NCI-H82 (cell line): ENCODE measurements at regions not wholly inside any gene's neighbourhood (a gene's known extent, or its start where the extent isn't known, plus 50 kb on each side); places are given as distances from the start of the nearest gene placed in this dataset.
"Not testable (repeated sequence)": the region's sequence is repeated elsewhere in the genome, so short reads cannot be mapped to it uniquely, and the experiment has no call there.

Experiments used
- DNase-seq: peaks from one replicate; lab custom pipeline; 2025; lab: John Stamatoyannopoulos, UW

DNA sequence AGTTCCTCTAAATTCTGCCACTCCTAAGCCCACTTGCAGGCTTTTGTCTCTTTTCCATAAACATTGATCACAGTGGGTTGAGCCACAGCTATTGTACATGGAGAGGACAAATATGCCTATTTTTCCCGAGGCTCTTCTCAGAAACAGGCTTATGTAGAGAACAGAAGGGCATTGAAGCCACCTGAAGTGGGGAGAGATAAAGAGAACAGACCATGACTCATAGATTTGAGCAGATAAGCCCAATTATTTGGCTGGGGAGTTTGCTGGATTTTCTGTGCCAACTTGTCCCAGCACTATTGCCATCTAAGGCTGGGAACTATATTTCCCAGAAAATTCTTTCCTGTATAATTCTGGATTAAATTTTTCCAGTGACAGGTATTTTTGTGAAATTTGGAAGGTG, 446.1 kb upstream of the RPS6KA3 start:
- DNase-seq = no peak

DNA sequence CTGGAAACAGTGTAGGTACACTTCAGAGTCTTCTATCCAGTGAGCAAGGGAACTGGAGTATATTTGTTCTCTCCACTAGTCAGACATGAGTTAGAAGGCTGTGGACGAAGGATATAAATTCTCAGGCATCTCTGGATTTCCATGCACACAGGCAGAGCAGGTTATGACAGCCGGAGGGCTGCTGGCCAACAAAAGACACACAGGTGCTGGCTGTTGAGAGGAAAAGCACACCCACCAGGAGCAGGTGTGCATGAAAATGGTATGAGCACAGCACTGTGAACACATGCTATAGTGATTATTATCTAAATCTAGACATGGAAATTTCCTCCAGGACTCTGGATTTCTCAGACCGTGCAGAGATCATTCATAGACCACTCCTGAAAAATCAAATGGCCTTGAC, 444.7 kb upstream of the RPS6KA3 start:
- no peak for DNase-seq

DNA sequence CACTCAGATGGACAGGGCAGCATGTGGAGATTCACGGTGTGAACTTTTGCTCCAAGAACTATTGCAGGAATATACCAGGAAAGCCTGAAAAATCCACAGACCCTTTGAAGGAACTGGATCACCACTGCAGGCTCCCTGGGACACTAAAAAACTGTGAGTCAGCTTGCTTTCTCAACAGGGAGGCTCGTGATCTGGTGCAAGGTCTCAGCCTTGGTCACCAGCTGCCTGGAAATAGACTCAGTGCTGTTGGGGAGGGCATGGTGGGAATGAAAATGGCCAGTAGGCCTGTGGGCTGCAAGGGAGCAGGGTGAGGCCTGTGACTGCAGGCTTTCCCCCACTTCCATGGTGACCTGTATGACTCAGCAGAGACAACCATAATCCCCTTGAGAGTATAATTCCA, 426.4 kb upstream of the RPS6KA3 start:
- no peak for DNase-seq

DNA sequence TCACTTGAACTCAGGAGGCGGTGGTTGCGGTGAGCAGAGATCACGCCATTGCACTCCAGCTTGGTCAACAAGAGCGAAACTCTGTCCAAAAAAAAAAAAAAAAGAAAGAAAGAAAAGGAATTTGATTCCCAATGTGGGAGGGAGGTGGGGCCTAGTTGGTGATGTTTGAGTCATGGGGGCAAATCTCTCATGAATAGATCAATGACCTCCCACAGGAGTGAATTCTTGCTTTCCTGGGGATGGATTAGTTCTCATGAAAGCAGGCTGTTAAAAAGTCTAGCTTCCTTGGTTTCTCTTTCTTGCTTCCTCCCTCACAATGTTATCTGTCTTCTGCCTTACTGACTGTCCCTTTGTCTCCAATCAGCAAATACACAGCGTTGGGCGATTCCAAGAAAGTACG, 419.5 kb upstream of the RPS6KA3 start:
- no peak for DNase-seq

DNA sequence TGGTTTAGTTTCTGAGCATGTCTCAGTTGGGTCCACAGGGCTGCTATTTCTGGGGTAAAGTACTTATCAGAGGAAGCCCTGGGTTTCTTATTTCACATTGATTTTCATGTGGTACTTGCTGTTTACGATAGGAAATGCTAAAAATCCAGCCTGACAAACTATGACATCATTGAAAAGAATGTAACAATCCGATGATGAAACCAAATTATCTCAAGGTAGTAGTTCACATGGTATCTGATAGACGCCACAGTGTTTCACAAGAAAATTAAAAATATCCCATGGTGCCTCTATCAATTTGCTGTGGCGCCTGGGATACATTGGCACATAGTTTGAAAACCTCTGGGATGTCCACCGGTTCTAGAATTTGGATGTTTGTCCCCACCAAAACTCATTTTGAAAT, 418.9 kb upstream of the RPS6KA3 start:
- DNase-seq = no peak

DNA sequence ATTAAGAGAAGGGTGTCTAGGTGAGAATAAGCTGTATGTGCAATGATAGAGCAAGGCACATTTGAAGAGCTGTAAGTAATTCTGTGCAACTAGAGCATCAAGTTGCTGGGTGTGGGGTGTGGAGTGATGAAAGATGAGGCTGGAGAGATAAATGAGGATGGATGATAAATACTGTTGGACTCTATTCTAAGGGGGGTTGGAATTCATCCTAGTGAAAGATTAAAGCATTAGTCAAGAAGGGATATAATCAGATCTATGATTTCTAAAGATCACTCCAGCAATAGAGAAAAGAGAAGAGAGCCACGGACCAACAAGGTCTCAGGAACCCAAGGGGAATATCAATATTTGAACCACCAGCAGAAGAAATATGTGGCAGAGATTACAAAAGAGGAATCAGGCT, 415.0 kb upstream of the RPS6KA3 start:
- DNase-seq = no peak

DNA sequence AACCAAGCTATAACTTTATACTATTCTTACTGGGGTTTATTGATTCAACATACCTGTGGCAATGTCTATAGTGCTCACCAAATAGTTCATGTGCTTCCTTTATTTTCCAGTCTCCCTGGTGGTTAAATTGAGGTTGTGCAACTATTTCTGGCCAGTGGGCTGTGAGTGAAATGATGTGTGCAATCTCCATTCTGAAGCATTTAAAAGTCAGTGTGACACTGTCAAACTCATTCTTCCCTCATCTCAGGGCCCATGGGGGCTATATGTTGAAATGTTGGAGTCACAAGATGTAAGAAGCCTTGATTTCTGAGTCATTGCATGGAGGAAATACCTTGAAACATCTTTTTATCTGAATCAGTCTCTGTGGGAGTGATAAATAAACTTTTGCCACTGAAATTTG, 414.3 kb upstream of the RPS6KA3 start:
- no peak for DNase-seq

DNA sequence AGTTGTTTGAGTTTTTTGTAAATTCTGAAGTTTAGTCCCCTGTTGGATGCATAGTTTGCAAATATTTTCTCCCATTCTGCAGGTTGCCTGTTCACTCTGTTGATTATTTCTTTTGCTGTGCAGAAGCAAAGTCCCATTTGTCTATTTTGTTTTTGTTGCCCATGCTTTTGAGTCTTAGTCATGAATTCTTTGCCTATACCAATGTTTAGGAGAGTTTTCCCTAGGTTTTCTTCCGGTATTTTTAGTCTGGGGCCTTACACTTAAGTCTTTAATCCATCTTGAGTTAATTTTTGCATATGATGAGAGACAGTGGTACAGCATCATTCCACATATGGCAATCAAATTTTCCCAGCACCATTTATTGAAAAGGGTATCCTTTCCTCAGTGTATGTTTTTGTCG, 405.8 kb upstream of the RPS6KA3 start:
- no peak for DNase-seq

DNA sequence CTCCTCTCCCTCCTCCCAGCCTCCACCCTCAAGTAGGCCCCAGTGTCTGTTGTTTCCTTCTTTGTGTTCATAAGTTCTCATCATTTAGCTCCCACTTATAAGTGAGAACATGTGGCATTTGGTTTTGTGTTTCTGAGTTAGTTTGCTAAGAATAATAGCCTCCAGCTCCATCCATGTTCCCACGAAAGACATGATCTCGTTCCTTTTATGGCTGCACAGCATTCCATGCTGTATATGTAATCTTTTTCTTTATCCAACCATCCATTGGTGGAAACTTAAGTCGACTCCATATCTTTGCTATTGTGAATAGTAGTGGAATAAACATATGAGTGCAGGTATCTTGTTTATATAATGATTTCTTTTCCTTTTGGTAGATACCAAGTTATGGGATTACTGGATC, 405.0 kb upstream of the RPS6KA3 start:
- DNase-seq = not testable (repeated sequence)

DNA sequence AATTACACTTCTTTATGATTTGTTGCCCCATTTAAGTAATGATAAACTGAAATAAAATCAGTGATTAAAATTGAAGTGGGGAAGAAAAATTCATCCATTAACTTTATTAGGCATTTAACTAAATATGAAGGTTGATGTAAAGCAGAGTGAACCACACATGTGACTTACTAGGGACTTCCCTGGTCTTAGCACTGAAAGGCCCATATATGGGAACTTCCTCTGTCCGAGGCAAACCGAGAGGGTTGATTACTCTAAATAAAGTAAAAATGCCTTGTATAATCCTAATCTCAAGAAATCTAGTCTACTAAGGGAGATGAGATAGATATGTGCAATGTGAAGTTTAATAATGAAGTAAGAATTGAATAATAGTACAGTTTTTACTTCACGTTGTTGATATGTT, 403.9 kb upstream of the RPS6KA3 start:
- no peak for DNase-seq

DNA sequence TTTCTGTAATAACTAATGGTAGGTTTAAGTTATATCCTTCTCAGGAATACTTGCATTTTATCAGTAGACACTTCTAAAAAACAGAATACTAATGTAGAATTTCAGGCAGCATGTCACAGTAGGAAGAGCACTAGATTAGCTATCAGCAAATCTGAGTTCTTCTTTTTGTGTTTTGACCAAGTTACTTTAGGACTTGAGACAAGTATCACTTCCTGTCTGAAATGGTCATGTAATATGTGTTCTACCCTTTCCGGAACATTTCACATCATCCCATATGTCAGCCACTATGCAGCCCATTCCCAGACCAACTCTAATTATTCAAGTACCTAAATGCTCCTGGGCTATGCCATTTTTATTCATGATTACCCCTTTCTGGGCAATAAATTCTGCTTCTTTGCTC, 401.8 kb upstream of the RPS6KA3 start:
- no peak for DNase-seq

DNA sequence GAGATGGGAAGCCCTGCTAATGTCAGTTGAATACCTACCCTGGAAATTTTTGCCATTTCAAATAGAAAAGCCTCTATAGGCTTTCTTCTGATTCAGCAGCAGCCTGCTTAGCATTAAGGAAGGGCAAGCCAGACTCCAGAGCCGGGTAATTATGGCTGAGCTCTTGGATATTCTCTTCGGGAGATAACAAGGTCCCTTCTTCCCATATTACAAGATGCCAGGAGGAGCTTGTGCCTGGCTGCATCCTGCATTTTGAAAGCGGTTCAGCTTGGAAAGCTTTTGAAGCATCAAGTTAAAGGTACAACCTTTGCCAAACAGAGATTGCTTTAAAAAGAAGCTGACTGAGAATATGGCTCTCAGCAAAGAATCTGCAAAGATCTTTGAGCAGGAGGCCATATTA, 399.6 kb upstream of the RPS6KA3 start:
- no peak for DNase-seq

DNA sequence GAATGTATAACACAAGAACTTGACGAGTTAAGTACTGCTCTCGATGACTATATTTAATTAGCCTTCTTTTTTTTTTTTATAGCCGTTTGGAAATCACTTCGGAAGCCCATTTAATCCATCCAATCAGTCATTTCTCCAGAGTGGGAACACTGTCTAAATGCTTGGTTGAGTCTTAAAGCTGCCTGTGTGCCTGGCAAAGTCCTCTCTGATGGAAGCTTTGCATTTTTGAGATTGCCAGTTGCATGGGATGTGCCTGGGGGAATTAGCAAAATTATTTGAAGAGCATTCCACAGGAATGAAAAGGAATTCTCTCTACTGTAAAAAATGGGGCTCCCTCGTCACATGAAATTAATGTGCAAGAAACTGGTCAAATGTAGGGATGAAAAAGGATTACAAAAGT, 398.8 kb upstream of the RPS6KA3 start:
- no peak for DNase-seq

DNA sequence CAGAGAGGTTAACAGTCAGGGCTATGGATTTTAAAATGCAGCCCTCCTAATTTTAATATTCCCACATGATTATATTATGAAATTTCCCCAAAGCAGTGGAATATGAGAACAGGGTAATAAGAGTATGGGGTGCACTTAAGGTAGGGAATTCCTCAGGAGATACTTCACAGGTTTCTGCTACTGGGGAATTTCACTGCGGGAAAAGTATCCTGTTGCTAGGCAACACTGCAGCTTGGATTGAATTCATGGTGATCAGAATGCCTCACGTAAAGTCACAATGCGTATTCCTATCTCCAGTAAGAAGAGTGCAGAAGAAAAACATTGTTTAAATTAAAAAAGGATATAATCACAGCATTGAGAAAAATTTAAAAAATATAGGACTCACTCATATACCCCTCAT, 398.1 kb upstream of the RPS6KA3 start:
- DNase-seq = peak; percentile 6

DNA sequence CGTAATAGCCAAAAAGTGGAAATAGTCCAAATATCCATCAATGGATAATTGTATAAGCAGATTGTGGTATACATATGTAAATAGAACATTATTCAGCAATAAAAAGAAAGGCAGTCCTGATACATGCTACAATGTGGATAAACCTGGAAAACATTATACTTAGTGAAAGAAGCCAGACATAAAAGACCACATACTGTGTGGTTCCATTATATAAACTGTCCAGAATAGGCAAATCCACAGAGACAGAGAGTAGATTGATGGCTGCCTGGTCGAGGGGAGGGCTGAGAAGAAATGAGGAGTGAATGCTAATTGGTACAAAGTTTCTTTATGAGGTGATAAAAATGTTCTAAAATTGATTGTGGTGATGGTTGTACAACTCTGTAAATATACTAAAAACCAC, 397.4 kb upstream of the RPS6KA3 start:
- DNase-seq = no peak

DNA sequence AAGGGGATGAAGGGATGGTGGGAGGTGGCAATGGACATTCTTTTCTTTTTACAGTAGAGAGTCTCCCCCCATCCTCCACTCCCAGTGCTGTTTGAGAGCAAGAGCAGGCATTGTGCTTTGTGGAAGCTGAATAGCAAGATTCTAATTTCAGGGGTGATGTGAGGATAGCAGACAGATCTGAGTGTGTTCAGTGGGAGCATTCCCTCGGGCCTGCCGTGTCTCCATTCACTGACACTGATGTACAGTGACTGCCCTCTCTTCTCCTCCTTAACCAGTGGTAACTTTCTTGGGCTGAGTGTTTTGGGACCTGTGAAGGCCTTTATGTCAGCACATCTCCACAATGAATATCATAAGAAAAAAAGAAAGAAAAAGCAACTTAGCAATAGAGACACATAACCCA, 396.6 kb upstream of the RPS6KA3 start:
- DNase-seq = no peak

DNA sequence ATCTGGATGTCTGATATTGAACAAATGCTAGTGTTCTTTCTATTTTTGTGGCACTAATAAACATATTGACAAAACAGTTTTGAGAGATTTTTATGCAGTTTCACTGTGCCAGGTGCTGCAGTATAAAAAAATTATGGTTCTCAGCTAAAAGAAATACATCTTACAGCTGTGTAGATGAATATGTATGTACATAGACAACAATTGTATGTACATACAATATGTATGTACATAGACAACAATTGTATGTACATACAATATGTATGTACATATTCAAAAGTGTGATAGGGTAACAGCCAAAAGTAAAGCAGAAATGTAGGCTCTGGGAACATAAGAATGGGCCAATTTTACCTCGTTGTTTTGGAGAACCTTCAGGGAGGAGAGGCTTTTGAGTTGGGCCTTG, 390.0 kb upstream of the RPS6KA3 start:
- DNase-seq = no peak

DNA sequence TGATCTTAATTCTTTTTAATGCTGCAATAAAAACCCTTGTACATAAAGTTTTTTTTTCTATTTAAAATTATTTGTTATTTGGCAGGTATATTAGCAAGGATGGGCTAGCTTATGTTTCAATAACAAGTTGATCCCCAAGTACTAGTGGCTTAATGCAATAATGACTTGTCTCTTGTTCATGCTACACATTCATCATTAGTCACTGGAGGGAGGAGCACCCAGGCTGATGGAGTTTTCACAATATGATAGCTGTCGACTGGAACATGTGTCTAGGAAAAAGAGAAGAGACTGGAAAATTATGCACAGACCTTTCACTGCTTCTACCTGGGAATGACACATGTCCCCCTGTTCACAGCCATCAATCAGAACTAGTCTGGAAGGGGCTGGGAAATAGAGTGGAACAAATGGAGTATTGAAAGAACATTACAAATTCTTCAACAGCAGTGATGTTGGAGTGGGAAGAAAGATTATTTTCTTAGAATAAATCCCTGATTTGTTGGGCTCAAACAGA, 387.9 kb upstream of the RPS6KA3 start:
- DNase-seq = no peak

DNA sequence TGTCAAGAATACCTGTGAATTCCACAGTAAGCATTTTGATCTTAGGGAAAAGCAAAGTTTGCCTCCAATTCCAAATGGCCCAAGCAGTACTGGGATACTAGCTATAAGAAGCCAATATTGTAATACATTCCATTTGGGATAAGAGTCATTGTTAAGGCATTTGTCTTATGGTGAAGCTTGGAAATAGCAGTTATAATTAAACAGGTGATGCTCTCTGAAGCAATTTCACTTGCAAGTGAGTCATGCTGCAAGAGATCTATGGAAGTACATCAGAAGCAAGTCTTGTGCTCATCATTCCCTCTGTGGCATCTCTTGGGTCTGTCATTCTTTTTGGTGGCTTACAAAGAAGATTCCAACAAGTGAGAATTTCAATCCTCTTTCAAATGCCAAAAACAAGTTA, 386.4 kb upstream of the RPS6KA3 start:
- no peak for DNase-seq

DNA sequence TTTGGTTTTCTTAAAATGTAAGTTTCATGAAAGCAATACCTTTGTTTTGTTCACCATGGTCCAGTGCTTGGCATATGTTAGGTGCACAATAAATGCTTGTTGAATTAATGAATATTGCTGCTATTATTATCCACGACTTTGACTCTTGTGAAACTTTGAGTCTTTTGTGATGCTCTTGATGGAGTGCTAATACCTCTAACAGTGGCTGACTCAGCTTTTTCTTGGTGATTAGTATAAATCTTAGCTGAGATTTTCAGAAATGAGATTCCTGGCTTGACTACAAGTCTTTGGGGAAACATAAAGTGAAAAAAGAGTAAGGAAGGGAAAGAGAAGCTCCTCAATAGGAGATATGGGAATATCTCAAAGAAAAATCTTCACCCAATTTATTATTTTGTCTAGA, 375.2 kb upstream of the RPS6KA3 start:
- DNase-seq = no peak

DNA sequence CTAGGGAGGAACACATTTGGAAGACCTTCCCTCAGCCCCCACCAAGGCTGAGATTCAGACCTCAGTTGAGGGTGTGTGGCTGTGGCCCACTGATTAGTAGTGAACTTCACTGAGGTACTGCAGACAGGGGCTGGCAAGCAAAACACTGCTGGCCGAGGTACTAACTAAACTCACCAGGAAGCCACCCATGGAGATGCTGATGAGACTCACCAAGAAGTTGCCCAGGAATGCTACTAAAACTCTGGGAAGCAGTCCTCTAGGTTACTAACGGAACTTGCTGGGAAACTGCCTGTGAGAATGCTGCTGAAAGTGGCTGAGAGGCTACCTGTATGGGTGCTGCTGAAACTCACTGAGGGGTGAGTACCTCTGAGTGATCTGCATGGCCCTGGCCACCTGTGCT, 372.4 kb upstream of the RPS6KA3 start:
- no peak for DNase-seq

DNA sequence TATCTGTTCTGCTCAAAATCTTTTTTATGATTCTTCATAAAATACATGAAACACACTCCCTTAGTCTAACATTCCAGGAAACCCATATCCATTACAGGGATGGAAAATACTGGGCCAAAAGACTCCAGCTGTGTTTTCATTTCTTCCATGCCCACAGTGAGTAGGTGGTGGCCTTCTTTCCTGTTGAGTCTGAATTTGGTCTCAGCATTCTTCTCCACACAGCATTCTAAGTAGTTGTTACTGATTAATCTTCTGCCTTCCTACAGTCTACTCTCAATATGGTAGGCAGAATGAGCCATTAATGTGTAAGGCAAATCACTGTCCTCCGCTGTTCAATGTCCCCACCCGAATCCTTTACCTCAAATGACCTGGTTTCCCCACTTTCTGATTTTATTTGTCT, 370.6 kb upstream of the RPS6KA3 start:
- DNase-seq = no peak

DNA sequence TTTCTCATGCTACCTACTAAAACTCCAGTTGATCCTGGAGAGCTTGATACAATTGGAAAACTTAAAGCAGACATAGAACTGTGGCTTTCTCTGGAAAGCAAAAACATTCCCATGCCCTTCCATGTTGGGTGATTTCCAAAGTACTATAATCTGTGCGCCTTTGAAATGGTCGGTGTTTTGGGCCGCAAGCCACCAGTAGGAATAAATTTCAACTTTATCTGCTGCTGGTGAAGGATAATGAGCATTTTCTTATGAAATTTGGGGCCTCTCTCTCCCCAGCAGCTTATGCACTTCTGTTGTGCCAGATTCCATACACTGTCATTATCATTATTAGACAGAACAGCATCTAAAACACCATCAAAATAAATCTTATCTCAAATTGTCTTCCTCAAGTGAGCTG, 366.7 kb upstream of the RPS6KA3 start:
- DNase-seq = no peak

DNA sequence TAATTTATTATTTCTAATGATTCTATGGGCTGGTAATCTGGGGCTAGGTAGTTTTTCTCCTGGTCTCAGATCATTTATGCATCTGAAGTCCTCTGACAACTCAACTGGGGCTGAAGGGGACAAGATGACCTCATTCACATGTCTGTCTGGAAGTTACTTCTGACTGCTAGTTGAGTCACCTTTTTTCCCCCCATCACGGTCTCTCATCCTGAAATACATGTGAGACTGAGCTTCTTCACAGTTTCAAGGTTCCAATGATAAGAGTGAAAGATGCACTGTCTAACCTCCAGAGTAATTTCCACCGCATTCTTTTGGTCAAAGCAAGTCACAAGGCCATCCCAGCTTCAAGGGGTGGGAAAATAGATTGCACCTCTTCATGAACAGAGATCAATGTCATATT, 356.7 kb upstream of the RPS6KA3 start:
- no peak for DNase-seq

DNA sequence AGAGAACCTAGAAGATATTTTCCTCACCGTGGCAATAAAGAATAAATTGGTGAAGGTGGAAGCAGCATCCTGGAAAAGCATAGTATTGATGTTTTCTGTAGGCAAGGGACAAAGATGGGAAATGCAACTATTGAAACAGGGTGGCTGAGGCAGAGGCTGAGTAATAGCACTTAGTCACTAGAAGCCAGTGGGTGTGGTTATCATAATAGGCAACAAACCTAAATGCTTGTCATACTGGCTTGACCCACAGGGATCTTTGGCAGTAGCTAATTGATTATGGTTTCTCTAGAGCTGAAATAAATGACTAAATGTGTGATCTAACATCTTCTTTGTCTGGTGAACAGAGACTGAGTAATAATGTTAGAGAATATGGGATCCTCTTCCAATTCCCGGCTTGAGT, 353.6 kb upstream of the RPS6KA3 start:
- DNase-seq = no peak
